Fibroblast of gingiva (primary cell): ENCODE measurements at regions not wholly inside any gene's neighbourhood (a gene's known extent, or its start where the extent isn't known, plus 50 kb on each side); places are given as distances from the start of the nearest gene placed in this dataset.

Experiments used
- DNase-seq: peaks from one replicate; pipeline ENCODE4 v3.0.0-alpha.2; 2011; ENCODE audit warnings: low read depth

DNA sequence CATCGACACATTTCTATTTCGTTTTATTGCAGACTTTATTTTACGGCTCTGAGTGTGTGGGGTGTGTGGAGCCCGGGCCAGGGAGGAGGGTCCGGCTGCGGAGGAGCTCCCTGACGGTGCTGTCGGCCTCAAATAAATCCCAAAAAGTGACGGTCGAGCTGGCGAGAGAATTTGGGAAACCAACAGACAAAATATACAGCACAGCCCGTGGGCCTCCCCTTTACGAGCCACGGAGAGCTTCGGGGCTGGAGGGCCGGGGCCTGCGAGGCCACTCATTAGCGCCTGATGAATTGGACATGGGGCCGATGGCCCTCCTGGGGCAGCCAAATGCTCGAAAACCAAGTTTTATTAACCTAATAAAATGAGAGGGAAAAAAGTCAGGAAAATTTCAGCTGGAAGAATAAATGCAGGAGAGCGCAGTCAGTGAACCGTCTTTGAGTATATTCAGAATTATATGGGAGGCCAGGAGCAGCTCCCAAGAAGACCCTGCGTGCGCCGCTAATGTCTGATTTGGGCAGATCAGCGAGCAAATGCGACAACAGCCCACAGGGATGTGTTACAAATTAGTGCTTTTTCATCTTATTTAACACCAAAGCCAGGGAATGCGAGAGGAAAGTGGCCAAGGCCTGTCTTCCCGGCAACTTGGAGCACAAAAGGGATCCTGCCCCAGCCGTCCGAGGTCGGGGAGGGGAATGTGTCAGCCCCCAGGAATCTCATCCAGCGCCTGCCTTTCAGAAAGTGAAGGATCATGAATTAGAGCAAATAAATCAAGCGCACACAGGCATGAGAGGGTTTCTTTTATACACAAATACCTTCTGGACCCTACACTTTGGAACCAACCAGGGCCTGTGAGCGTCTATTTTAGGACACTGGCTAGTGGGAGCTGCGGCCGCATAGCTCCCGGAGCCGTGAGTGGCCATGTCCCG lies 249.1 kb downstream of the C16orf95 start:
- DNase-seq, result no peak

GRCh38 chr16:87068762-87069150 lies 248.4 kb downstream of the C16orf95 start:
- no peak for DNase-seq

- no peak for DNase-seq
These were observed 246.5 kb downstream of the C16orf95 start for GRCh38 chr16:87070657-87071056.

- no peak for DNase-seq
These were observed 245.1 kb downstream of the C16orf95 start for GRCh38 chr16:87072101-87072500.

- no peak for DNase-seq
These were observed 242.4 kb downstream of the C16orf95 start for GRCh38 chr16:87074641-87075318.

GRCh38 chr16:87075319-87075860 lies 241.8 kb downstream of the C16orf95 start:
- DNase-seq, result no peak

- DNase-seq, result no peak
These were observed 240.8 kb downstream of the C16orf95 start for GRCh38 chr16:87076331-87076949.

- DNase-seq, result peak; percentile 41
These were observed 240.0 kb downstream of the C16orf95 start for GRCh38 chr16:87076950-87077749.

DNA sequence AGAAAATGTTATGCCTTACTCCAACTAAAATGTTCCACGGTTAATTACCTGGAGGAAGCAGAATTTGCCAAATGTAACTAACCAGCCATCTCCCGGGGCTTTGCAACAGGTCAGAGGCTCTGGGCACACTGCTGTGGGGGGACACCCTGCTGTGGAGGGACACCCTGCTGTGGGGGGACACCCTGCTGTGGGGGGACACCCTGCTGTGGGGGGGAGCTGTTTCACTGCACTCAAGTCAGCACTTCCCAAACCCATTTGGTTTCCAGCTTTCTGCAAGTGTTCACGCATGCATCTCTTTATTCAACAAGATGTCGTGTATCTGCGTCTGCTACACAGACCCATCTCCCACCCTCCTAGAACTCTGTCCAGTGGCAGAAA lies 239.5 kb downstream of the C16orf95 start:
- no peak for DNase-seq

GRCh38 chr16:87080571-87081167 lies 236.5 kb downstream of the C16orf95 start:
- no peak for DNase-seq

- DNase-seq, result no peak
These were observed 231.8 kb downstream of the C16orf95 start for GRCh38 chr16:87085441-87085840.

DNA sequence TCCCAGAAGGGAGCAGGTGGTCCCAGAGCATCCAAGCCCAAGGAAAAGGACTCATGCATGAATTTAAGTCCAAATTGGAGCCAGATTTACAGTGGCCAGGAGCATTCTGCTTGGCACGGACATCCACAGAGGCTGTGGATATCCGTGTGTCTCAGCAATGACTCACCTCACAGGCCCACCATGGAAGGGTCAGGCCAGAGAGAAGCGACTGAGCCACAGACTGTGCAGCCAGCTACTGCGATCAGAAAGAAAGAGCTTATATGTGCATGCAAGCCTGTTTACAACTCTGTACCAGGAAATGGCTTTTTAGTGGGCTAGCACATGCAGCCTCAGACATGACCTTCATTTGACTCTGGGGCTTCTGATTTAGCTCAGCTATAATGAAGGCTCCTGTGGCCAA lies 231.0 kb downstream of the C16orf95 start:
- no peak for DNase-seq

- no peak for DNase-seq
These were observed 230.6 kb downstream of the C16orf95 start for GRCh38 chr16:87086575-87086974.

GRCh38 chr16:87092958-87093357 lies 224.2 kb downstream of the C16orf95 start:
- DNase-seq, result no peak

GRCh38 chr16:87093804-87094555 lies 223.2 kb downstream of the C16orf95 start:
- DNase-seq, result no peak

DNA sequence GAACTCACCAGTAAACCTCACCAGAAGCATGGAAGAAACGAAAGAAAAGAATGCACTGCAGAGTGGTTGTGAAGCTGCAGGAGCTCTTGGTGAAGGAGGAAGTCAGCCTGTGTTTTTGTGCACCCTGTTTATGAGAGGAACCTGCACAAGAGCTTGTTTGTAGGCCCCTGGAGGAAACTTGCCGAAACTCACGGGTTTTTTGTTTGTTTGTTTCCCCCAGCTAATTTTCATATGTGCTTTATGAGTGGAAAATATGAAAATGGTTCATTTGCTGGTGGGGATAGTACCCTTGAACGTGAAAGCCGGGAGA lies 222.7 kb downstream of the C16orf95 start:
- no peak for DNase-seq

- no peak for DNase-seq
These were observed 221.9 kb downstream of the C16orf95 start for GRCh38 chr16:87095271-87095670.

DNA sequence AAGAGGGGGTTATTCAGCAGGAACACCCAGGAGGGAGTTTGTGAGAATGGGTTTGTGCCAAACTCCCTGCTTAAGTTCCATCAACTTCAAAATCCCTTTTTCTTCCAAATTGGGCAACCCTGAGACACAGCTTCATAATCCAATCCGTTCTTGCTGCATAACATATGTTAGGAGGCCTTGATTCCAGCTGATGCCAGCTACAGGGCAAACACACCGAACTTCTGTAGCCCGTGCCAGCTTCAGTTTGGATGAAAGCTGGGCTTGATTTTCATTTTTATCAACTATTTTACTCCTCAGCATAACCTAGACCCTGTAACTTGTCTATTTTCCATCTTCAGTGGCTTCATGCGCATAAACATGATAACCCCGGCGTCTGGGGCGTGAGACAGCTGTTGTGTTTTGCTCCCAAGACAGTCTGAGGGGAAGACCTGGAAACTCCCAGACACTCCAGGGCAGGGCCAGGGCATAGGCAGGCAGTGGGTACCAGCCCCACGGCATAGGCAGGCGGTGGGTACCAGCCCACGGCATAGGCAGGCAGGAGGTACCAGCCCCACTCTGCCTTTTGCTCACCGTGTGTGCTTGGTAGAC lies 220.4 kb downstream of the C16orf95 start:
- no peak for DNase-seq

GRCh38 chr16:87098361-87098760 lies 218.8 kb downstream of the C16orf95 start:
- DNase-seq, result no peak

DNA sequence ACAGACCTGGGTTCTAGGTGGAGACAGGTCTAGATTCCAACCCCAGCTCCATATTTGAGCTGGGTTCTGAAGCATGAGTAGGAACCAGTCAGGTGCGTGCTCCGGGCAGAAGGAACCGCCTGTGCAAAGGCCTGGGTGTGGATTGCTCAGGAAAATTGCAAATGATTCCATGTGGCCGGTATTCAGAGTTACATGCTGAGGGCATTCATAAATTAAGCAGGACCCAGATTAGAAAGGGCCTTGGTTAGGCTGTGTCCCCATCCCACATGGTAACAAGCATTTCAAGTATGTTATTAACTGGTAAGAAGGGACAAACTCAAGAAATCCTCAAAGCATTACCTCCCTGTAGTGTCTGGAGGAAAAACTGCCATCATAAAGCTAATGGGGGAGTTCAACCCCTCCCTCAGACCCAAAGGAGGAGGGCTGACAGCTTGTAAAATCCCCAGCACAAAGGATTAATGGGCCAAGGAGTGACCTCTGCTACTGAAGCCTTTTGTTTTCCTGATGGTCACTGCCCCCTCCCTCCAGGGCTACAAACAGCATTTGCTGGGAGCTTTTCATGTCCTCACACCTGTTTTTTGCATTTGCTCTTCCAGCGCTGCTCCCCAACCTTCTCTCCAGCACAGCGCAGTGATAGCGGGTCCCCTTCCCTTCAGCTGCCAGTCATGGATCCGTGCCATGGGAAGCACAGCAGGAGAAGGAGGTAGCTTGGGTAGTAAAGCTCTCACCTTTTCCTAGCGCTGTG lies 218.0 kb downstream of the C16orf95 start:
- DNase-seq, result no peak
